KMS-11 (cell line): ENCODE measurements at regions not wholly inside any gene's neighbourhood (a gene's known extent, or its start where the extent isn't known, plus 50 kb on each side); places are given as distances from the start of the nearest gene placed in this dataset.

Experiments
- H2AFZ ChIP-seq: fragments of 200-600 bp; sonication (generic); 2 replicates; pipeline ENCODE4 v1.6.1; 2016; ENCODE audit warnings: antibody characterized with exemption, mixed run types, low read depth
- H3K27ac ChIP-seq: fragments of 200-600 bp; sonication (generic); 2 replicates; pipeline ENCODE4 v1.6.1; 2016; ENCODE audit warnings: mild to moderate bottlenecking, mixed run types
- H3K27me3 ChIP-seq: fragments of 200-600 bp; sonication (generic); 2 replicates; pipeline ENCODE4 v1.6.1; 2017; ENCODE audit warnings: mild to moderate bottlenecking, low read depth, mixed run types, moderate library complexity; ENCODE audit not compliant: insufficient read depth
- H3K36me3 ChIP-seq: fragments of 200-600 bp; sonication (generic); 2 replicates; pipeline ENCODE4 v1.6.1; 2017; ENCODE audit warnings: mild to moderate bottlenecking, mixed run types; ENCODE audit not compliant: insufficient read depth
- H3K4me1 ChIP-seq: fragments of 200-600 bp; sonication (generic); 2 replicates; pipeline ENCODE4 v1.6.1; 2016; ENCODE audit warnings: mild to moderate bottlenecking, low read depth, mixed run types; ENCODE audit not compliant: poor library complexity, severe bottlenecking
- H3K4me2 ChIP-seq: fragments of 200-600 bp; sonication (generic); 2 replicates; pipeline ENCODE4 v1.7.0; 2016; ENCODE audit warnings: mild to moderate bottlenecking, mixed run types
- H3K4me3 ChIP-seq: fragments of 200-600 bp; sonication (generic); IDR thresholded peaks from 2 replicates; pipeline ENCODE4 v1.6.1; 2017; ENCODE audit warnings: low read depth, low read length, mixed read lengths; ENCODE audit not compliant: insufficient read depth
- H3K79me2 ChIP-seq: fragments of 200-600 bp; sonication (generic); 2 replicates; pipeline ENCODE4 v1.6.1; 2016; ENCODE audit warnings: low read depth, mixed run types; ENCODE audit not compliant: insufficient read depth
- H3K9ac ChIP-seq: fragments of 200-600 bp; sonication (generic); 2 replicates; pipeline ENCODE4 v1.6.1; 2016; ENCODE audit warnings: mild to moderate bottlenecking, mixed run types
- H4K20me1 ChIP-seq: fragments of 200-600 bp; sonication (generic); 2 replicates; pipeline ENCODE4 v1.6.1; 2016; ENCODE audit warnings: mild to moderate bottlenecking, mixed run types; ENCODE audit not compliant: insufficient read depth
- TF ChIP-seq, protein P1 (sequence below): fragments of 200-600 bp; sonication (generic); conservative IDR thresholded peaks from 2 replicates; pipeline ENCODE4 v1.6.1; 2017; ENCODE audit warnings: low read depth, mild to moderate bottlenecking, antibody characterized with exemption, low read length, moderate library complexity, mixed read lengths

DNA sequence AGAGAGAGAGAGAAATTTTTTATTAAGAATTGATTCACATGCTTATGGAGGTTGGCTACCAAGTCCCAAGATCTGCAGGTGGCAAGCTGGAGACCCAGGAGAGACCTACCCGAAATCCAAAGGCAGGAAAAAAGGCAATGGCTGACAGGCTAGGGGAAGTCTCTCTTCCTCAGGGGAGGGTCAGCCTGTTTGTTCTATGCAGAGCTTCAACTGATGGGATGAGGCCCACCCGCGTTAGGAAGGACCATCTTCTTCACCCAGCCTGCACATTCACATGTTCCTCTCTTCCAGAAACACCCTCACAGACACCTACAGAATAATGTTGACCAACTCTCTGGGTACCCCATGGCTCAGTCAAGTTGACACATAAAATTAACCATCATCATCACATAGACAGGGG, 65.3 kb upstream of the SERP2 start:
- no peaks in the 10 kb centered on the region for H3K79me2 ChIP-seq
- H3K4me2 ChIP-seq, result no peak overlapping the region
- no peaks in the 10 kb centered on the region for H3K4me1 ChIP-seq
- no peak overlapping the region for H2AFZ ChIP-seq
- H3K27ac ChIP-seq, result no peak overlapping the region
- TF ChIP-seq, protein P1, sequence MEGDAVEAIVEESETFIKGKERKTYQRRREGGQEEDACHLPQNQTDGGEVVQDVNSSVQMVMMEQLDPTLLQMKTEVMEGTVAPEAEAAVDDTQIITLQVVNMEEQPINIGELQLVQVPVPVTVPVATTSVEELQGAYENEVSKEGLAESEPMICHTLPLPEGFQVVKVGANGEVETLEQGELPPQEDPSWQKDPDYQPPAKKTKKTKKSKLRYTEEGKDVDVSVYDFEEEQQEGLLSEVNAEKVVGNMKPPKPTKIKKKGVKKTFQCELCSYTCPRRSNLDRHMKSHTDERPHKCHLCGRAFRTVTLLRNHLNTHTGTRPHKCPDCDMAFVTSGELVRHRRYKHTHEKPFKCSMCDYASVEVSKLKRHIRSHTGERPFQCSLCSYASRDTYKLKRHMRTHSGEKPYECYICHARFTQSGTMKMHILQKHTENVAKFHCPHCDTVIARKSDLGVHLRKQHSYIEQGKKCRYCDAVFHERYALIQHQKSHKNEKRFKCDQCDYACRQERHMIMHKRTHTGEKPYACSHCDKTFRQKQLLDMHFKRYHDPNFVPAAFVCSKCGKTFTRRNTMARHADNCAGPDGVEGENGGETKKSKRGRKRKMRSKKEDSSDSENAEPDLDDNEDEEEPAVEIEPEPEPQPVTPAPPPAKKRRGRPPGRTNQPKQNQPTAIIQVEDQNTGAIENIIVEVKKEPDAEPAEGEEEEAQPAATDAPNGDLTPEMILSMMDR, result no peak
- H3K9ac ChIP-seq, result no peak overlapping the region
- no peak overlapping the region for H3K4me3 ChIP-seq
- H3K36me3 ChIP-seq, result no peaks in the 10 kb centered on the region
- H3K27me3 ChIP-seq, result no peaks in the 10 kb centered on the region
- H4K20me1 ChIP-seq, result no peaks in the 10 kb centered on the region

DNA sequence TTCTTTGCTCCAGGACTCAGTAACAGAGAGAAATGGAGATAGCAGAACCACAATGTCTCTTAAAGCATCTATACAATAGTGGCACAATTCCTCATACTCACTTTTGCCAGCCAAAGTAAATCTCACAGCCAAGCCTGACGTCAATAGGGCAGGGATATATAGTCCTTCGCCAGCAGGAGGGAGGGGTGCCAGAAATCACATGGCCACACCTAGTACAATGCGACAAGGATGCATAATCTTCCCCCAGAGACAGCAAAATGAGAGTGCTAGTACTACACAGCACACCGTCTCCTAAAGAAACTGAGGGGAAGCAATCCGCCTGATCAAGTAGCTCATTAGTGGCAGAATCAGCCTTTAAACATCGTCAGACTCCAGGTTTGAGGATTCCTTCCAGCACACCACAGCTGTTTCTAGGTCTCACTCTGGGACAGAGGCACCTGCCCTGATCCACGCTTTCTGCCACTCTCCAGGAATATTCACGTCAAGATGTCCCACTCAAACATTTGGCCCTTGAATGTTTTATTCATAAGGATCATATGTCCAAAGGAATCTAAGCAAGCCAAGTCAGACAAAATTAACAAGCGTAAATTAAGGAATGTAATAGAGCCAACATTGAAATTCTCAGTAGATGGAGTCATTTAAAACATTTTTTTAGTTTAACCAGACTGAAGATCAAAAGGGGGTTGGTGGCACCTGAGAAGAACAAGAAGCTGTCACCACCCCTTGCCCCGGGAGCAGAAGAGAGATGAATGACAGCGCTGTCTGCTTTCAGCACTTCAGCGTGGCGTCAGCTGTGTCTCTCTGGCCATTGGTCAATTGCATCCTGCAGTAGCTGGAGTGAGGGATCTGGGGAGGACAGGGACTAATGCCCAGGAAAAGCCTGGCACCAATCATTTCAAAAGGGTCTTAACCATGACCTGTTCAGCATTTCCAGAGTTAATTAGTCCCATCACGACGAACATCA, 63.5 kb upstream of the SERP2 start:
- no peaks in the 10 kb centered on the region for H3K4me1 ChIP-seq
- H3K9ac ChIP-seq, result no peak overlapping the region
- H3K4me3 ChIP-seq, result no peak overlapping the region
- no peak overlapping the region for H3K4me2 ChIP-seq
- TF ChIP-seq, protein P1, result no peak
- no peaks in the 10 kb centered on the region for H4K20me1 ChIP-seq
- no peaks in the 10 kb centered on the region for H3K79me2 ChIP-seq
- H2AFZ ChIP-seq, result no peak overlapping the region
- H3K27me3 ChIP-seq, result no peaks in the 10 kb centered on the region
- H3K27ac ChIP-seq, result no peak overlapping the region
- no peaks in the 10 kb centered on the region for H3K36me3 ChIP-seq

DNA sequence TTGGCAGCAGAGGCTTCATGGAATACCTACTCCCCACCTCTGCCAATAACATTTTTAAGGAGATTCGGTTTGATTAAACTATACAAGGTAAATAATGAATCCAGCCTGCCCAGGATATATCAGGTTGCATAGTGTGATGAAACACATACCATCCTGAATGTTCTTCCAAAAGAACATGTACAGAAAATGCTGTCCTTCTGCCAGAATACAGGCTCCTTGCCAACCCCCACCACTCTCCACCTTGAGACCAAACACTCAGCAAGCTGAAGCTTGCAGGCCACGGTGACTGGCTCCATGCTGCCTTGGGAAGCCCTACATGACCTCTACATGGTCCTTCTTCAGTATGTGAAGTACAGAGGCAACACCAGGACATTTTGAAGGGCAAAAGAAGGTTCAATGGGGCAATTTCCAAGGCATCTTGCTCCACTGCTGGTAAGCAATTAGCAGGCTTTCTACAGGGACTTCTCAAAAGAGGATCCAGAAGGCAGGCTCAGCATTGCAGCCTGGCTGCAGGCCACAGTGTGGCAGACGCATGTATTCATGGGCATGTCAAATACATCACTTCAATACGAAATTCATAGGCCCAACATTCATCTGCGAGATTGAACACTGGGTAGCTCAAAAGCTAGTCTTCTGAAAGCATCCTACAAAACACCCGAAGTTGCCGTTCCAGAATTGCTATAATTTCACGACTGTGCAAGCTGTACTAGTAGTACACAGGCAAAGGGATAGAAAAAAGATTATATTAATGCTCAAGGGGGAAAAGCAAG, 62.4 kb upstream of the SERP2 start:
- no peaks in the 10 kb centered on the region for H3K79me2 ChIP-seq
- no peaks in the 10 kb centered on the region for H4K20me1 ChIP-seq
- no peaks in the 10 kb centered on the region for H3K36me3 ChIP-seq
- no peak overlapping the region for H3K4me3 ChIP-seq
- no peak overlapping the region for H3K4me2 ChIP-seq
- H3K4me1 ChIP-seq, result no peaks in the 10 kb centered on the region
- no peak overlapping the region for H2AFZ ChIP-seq
- TF ChIP-seq, protein P1, result no peak
- no peak overlapping the region for H3K27ac ChIP-seq
- no peaks in the 10 kb centered on the region for H3K27me3 ChIP-seq
- no peak overlapping the region for H3K9ac ChIP-seq

DNA sequence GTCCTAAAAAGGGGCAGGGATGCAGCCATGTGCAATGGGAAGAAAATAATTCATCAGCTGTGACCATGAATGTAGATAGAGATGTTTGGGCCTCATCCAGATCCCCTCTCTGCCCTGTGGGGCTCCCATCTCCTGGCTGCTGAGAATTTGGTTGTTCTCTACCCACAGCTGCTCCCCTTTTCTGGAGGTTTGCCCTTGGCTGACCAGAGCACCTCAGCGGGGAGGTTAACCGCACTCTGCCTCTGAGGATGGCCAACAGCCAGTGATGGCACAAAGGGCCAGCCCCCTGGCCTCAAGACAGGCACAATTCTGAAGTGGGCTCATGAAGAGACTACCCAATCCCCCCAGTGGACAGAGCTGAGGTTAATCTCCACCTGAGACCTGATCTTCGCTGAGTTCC, 61.5 kb upstream of the SERP2 start:
- Histone ChIP-seq H3K4me3 (no peak overlapping the region), H3K79me2 (no peaks in the 10 kb centered on the region), H4K20me1 (no peaks in the 10 kb centered on the region), H3K27ac (no peak overlapping the region), H3K27me3 (no peaks in the 10 kb centered on the region), H3K9ac (no peak overlapping the region), H3K4me1 (no peaks in the 10 kb centered on the region), H2AFZ (no peak overlapping the region), H3K4me2 (no peak overlapping the region), H3K36me3 (no peaks in the 10 kb centered on the region)
- TF ChIP-seq, protein P1, result no peak
